Immature natural killer cell (primary cell): ENCODE measurements at regions not wholly inside any gene's neighbourhood (a gene's known extent, or its start where the extent isn't known, plus 50 kb on each side); places are given as distances from the start of the nearest gene placed in this dataset.

Experiments used
- DNase-seq, 3 donors: peaks; one replicate each; pipeline ENCODE4 v3.0.0; 2022; ENCODE audit warnings: mixed read lengths in 1 of 3
- H3K27ac Mint-ChIP-seq, 6 donors: one replicate each; pipeline ENCODE4 v1.8.0; 2020; ENCODE audit warnings: mixed read lengths in 6 of 6, mild to moderate bottlenecking in 5 of 6, inconsistent platforms in 4 of 6, moderate library complexity in 3 of 6
- H3K27me3 Mint-ChIP-seq, 3 donors: one replicate each; pipeline ENCODE4 v1.8.0; 2020 to 2021; ENCODE audit warnings: low read depth in 3 of 3, mild to moderate bottlenecking in 3 of 3, mixed read lengths in 3 of 3, moderate library complexity in 3 of 3, inconsistent platforms in 1 of 3
- H3K36me3 Mint-ChIP-seq, 3 donors: one replicate each; pipeline ENCODE4 v1.8.0; 2020; ENCODE audit warnings: mixed read lengths in 3 of 3, inconsistent platforms in 2 of 3, mild to moderate bottlenecking in 2 of 3
- H3K4me1 Mint-ChIP-seq, 2 donors: one replicate each; pipeline ENCODE4 v1.8.0; 2020; ENCODE audit warnings: inconsistent platforms in 2 of 2, mild to moderate bottlenecking in 2 of 2, mixed read lengths in 2 of 2, moderate library complexity in 1 of 2
- H3K4me3 Mint-ChIP-seq, 5 donors: one replicate each; pipeline ENCODE4 v1.8.0; 2020; ENCODE audit warnings: mild to moderate bottlenecking in 5 of 5, mixed read lengths in 5 of 5, inconsistent platforms in 3 of 5, moderate library complexity in 3 of 5
- H3K9me3 Mint-ChIP-seq, 6 donors: one replicate each; pipeline ENCODE4 v1.8.0; 2020; ENCODE audit warnings: mild to moderate bottlenecking in 6 of 6, mixed read lengths in 6 of 6, inconsistent platforms in 4 of 6, moderate library complexity in 3 of 6

- Mint-ChIP-seq H3K9me3 (peaks cover 3 to 31% (median 16%) of the 10 kb centered on the region in 6 donors), H3K4me1 (no peaks in the 10 kb centered on the region), H3K27me3 (no peaks in the 10 kb centered on the region), H3K36me3 (no peaks in the 10 kb centered on the region), H3K4me3 (no peak overlapping the region), H3K27ac (no peak overlapping the region)
- DNase-seq: no peak
These were observed 480.8 kb downstream of the TMX3 start for GRCh38 chr18:68234131-68234530.

- no peak overlapping the region for H3K4me3 Mint-ChIP-seq
- H3K9me3 Mint-ChIP-seq: peaks cover 3 to 27% (median 15%) of the 10 kb centered on the region in 6 donors
These were observed 481.9 kb downstream of the TMX3 start for GRCh38 chr18:68233018-68233417.

GRCh38 chr18:68229351-68229750, 485.6 kb downstream of the TMX3 start:
- Mint-ChIP-seq H3K9me3 (peaks cover 2 to 16% (median 10%) of the 10 kb centered on the region in 6 donors), H3K27me3 (no peaks in the 10 kb centered on the region), H3K36me3 (no peaks in the 10 kb centered on the region), H3K4me3 (no peak overlapping the region), H3K27ac (no peak overlapping the region), H3K4me1 (no peaks in the 10 kb centered on the region)
- DNase-seq: no peak

More at GRCh38 chr18:68233018-68233417, 481.9 kb downstream of the TMX3 start:
- DNase-seq: no peak
- Mint-ChIP-seq H3K4me1 (no peaks in the 10 kb centered on the region), H3K36me3 (no peaks in the 10 kb centered on the region), H3K27me3 (no peaks in the 10 kb centered on the region), H3K27ac (no peak overlapping the region)

- Mint-ChIP-seq H3K27me3 (peaks cover 0 to 7% (median 0%) of the 10 kb centered on the region in 3 donors), H3K36me3 (peaks cover 0 to 3% (median 0%) of the 10 kb centered on the region in 3 donors), H3K27ac (no peak overlapping the region), H3K4me3 (no peak overlapping the region), H3K9me3 (peaks cover 3 to 21% (median 5%) of the 10 kb centered on the region in 6 donors), H3K4me1 (no peaks in the 10 kb centered on the region)
- DNase-seq: no peak
These were observed 493.7 kb downstream of the TMX3 start for GRCh38 chr18:68221111-68221724.

- H3K4me1 Mint-ChIP-seq: no peaks in the 10 kb centered on the region
- no peak for DNase-seq
- H3K27ac Mint-ChIP-seq: no peak overlapping the region
- peaks cover 2 to 21% (median 5%) of the 10 kb centered on the region in 6 donors for H3K9me3 Mint-ChIP-seq
- H3K36me3 Mint-ChIP-seq: peaks cover 0 to 3% (median 0%) of the 10 kb centered on the region in 3 donors
- no peak overlapping the region for H3K4me3 Mint-ChIP-seq
- H3K27me3 Mint-ChIP-seq: peaks cover 0 to 7% (median 0%) of the 10 kb centered on the region in 3 donors
These were observed 494.4 kb downstream of the TMX3 start for GRCh38 chr18:68220458-68220857.

- H3K9me3 Mint-ChIP-seq: peaks cover 2 to 21% (median 5%) of the 10 kb centered on the region in 6 donors
- no peak overlapping the region for H3K27ac Mint-ChIP-seq
- no peak overlapping the region for H3K4me3 Mint-ChIP-seq
- peaks cover 0 to 3% (median 0%) of the 10 kb centered on the region in 3 donors for H3K36me3 Mint-ChIP-seq
- DNase-seq: no peak
- peaks cover 0 to 7% (median 0%) of the 10 kb centered on the region in 3 donors for H3K27me3 Mint-ChIP-seq
- H3K4me1 Mint-ChIP-seq: no peaks in the 10 kb centered on the region
These were observed 495.0 kb downstream of the TMX3 start for GRCh38 chr18:68219872-68220271.

GRCh38 chr18:68219274-68219673, 495.6 kb downstream of the TMX3 start:
- no peak overlapping the region for H3K27ac Mint-ChIP-seq
- peaks cover 2 to 21% (median 5%) of the 10 kb centered on the region in 6 donors for H3K9me3 Mint-ChIP-seq
- H3K36me3 Mint-ChIP-seq: peaks cover 0 to 3% (median 0%) of the 10 kb centered on the region in 3 donors
- no peak for DNase-seq
- H3K4me3 Mint-ChIP-seq: no peak overlapping the region
- H3K4me1 Mint-ChIP-seq: no peaks in the 10 kb centered on the region
- peaks cover 0 to 7% (median 0%) of the 10 kb centered on the region in 3 donors for H3K27me3 Mint-ChIP-seq

- Mint-ChIP-seq H3K27me3 (peaks cover 0 to 4% (median 0%) of the 10 kb centered on the region in 3 donors), H3K27ac (no peak overlapping the region), H3K4me1 (no peaks in the 10 kb centered on the region), H3K9me3 (peaks cover 0 to 17% (median 2%) of the 10 kb centered on the region in 6 donors), H3K36me3 (no peaks in the 10 kb centered on the region), H3K4me3 (no peak overlapping the region)
- DNase-seq: no peak
These were observed 499.0 kb downstream of the TMX3 start for GRCh38 chr18:68215931-68216330.

GRCh38 chr18:68186039-68186438, 528.9 kb downstream of the TMX3 start:
- Mint-ChIP-seq H3K27me3 (no peaks in the 10 kb centered on the region), H3K9me3 (peaks cover 7 to 30% (median 12%) of the 10 kb centered on the region in 6 donors), H3K4me1 (no peaks in the 10 kb centered on the region), H3K36me3 (no peaks in the 10 kb centered on the region), H3K27ac (no peak overlapping the region), H3K4me3 (no peak overlapping the region)
- DNase-seq: no peak

GRCh38 chr18:68181956-68182355, 533.0 kb downstream of the TMX3 start:
- no peaks in the 10 kb centered on the region for H3K4me1 Mint-ChIP-seq
- H3K27ac Mint-ChIP-seq: no peak overlapping the region
- H3K4me3 Mint-ChIP-seq: no peak overlapping the region
- peaks cover 3 to 39% (median 18%) of the 10 kb centered on the region in 6 donors for H3K9me3 Mint-ChIP-seq
- no peaks in the 10 kb centered on the region for H3K36me3 Mint-ChIP-seq
- no peak for DNase-seq
- no peaks in the 10 kb centered on the region for H3K27me3 Mint-ChIP-seq

- DNase-seq: no peak
- H3K36me3 Mint-ChIP-seq: no peaks in the 10 kb centered on the region
- no peaks in the 10 kb centered on the region for H3K4me1 Mint-ChIP-seq
- peaks cover 3 to 45% (median 20%) of the 10 kb centered on the region in 6 donors for H3K9me3 Mint-ChIP-seq
- no peak overlapping the region for H3K27ac Mint-ChIP-seq
- no peaks in the 10 kb centered on the region for H3K27me3 Mint-ChIP-seq
- no peak overlapping the region for H3K4me3 Mint-ChIP-seq
These were observed 535.1 kb downstream of the TMX3 start for GRCh38 chr18:68179811-68180210.

GRCh38 chr18:68178921-68179320, 536.0 kb downstream of the TMX3 start:
- Mint-ChIP-seq H3K9me3 (peaks cover 3 to 46% (median 17%) of the 10 kb centered on the region in 6 donors), H3K4me3 (no peak overlapping the region), H3K4me1 (no peaks in the 10 kb centered on the region), H3K27me3 (no peaks in the 10 kb centered on the region), H3K27ac (no peak overlapping the region), H3K36me3 (no peaks in the 10 kb centered on the region)
- DNase-seq: no peak

GRCh38 chr18:68177807-68178702, 536.9 kb downstream of the TMX3 start:
- H3K27me3 Mint-ChIP-seq: no peaks in the 10 kb centered on the region
- H3K9me3 Mint-ChIP-seq: peaks cover 2 to 41% (median 15%) of the 10 kb centered on the region in 6 donors
- no peak overlapping the region for H3K27ac Mint-ChIP-seq
- no peaks in the 10 kb centered on the region for H3K36me3 Mint-ChIP-seq
- no peak for DNase-seq
- H3K4me1 Mint-ChIP-seq: no peaks in the 10 kb centered on the region
- H3K4me3 Mint-ChIP-seq: no peak overlapping the region

- Mint-ChIP-seq H3K27ac (no peak overlapping the region), H3K27me3 (no peaks in the 10 kb centered on the region), H3K36me3 (no peaks in the 10 kb centered on the region), H3K4me3 (no peak overlapping the region), H3K4me1 (no peaks in the 10 kb centered on the region), H3K9me3 (peaks cover 0 to 40% (median 11%) of the 10 kb centered on the region in 6 donors)
- DNase-seq: no peak
These were observed 538.0 kb downstream of the TMX3 start for GRCh38 chr18:68176901-68177300.
